ELF-1 (cell line): ENCODE measurements at regions not wholly inside any gene's neighbourhood (a gene's known extent, or its start where the extent isn't known, plus 50 kb on each side); places are given as distances from the start of the nearest gene placed in this dataset.
"Not testable (repeated sequence)": the region's sequence is repeated elsewhere in the genome, so short reads cannot be mapped to it uniquely, and the experiment has no call there.

Source experiments
- DNase-seq: peaks from one replicate; pipeline ENCODE4 v3.0.0-alpha.2; 2016; ENCODE audit warnings: low read depth, low spot score

DNA sequence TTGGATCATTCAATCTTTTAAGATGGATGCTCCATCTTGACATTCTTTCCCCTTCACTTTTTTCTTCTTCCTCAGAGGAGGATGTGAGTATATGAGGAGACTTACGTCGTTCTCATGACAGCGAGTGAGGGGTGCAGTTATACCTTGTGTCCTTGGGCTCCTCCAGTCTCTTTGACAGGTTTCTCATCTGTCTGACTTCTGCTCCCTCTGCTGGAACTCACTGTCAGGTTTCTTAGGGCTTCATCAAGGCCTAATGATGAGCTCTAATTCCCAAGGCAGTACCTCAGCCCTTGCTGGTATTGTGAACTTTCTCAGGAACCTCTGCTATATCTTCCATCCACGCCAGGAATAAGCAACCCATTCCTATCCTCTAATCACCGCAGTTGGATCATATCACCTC is 237.8 kb upstream of the ADGRL3 start:
- DNase-seq = no peak

- DNase-seq = no peak
Observed at GRCh38 chr4:60981534-60981933, 218.6 kb upstream of the ADGRL3 start.

GRCh38 chr4:60989141-60989540 is 211.0 kb upstream of the ADGRL3 start:
- no peak for DNase-seq

GRCh38 chr4:60992037-60992436 is 208.1 kb upstream of the ADGRL3 start:
- no peak for DNase-seq

DNA sequence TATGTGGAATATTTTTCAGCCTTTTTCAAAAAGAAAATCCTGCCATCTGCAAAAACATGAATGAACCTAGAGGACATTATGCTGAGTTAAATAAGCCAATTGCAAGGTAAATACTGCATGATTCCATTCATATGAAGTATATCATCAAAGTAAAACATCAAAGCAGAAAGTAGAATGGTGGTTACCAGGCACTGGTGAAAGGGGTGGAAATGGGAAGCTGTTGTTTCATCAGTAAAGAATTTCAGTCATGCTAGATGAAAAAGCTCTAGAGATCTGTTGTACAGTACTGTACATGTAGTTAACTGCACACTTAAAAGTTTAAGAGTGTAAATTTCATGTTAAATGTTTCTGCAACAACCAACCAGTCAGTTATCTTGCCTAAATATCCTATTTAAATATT is 196.8 kb upstream of the ADGRL3 start:
- no peak for DNase-seq

DNA sequence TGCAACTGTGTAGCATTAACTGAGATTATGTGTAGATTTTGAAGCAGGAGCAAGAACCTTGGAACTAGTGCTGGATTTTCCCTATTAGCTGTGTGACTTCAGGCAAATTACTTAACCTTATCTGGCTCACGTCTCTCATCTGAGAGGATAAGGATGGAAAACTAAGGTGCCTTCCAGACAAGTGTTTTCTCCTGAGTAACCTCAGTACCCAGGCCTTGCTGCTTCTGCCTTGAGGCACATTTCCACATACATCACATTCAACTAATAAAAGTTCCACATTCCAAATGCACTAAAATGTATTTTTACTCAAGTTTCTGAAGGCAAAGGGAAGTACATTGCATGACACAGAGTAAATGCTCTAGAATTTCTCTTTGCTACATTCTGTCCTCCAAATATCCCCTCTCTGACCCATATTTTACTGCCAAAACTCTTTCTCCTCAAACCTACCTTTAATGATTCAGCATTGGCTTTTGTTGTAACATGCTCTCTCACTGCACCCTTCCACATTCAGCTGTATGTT is 195.4 kb upstream of the ADGRL3 start:
- DNase-seq = no peak

DNA sequence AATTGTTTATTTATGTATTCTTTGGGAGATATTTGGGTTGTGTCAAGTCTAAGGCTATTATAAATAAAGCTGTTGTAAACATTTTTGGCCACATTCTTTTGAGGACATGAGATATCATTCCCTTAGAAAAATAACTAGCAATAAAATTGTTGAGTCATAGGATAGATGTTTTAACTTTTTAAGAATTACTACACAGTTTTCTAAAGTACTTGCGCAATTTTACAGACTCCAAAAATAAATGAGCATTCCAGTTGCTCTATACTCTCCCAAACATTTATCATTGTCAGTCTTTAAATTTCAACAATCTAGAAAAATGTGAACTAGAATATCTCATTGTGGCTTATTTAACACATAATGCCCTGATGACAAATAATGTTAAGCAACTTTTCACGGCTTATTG is 189.1 kb upstream of the ADGRL3 start:
- no peak for DNase-seq

GRCh38 chr4:61011936-61012335 is 188.2 kb upstream of the ADGRL3 start:
- not testable (repeated sequence) for DNase-seq

DNA sequence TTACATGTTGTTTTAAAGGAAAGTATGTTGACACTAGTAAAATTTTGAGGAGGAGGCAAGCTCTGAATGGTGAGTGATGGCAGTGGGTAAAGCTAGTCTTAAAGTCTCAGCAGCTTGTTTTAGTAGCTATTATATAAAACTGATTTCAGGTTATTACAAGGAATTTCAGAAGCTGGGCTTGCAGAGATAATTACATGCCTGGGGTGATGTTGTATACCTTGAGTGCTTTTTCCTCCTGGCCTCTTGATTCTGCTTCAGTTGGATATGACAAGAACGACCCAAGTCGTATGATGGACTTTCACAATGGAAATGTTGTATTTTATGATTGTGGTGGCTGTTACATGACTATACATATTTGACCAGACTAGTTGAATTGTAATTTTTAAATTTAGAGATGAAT is 175.5 kb upstream of the ADGRL3 start:
- no peak for DNase-seq

- DNase-seq = no peak
Observed at GRCh38 chr4:61027939-61028338, 172.2 kb upstream of the ADGRL3 start.

DNA sequence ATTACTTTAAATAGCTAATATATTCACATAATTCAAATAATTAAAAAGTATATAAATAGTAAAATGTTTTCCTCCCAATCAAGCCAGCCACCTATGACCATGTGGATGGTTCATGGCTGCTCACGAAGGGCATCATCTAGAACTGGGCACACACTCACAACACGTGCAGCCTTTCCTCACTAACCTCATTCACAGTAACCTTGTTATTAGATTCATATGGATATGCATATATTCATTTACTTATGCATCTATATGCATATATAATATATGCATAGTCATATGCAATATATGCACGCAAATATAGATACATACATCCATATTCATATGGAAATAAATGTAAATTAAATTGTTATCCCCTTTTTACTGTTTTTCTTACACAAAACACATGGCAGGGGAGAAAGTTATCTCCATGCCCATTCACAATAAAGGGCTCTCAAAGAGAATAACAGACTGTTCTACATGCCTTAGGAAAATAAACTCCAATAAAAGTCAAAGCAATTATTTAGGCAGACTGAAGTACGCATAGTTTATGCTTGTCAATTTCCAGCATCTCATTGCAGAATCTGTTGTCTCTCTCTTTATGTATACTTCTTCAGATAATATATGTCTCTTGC is 163.9 kb upstream of the ADGRL3 start:
- DNase-seq = no peak

- DNase-seq = no peak
Observed at GRCh38 chr4:61041527-61041926, 158.6 kb upstream of the ADGRL3 start.

- no peak for DNase-seq
Observed at GRCh38 chr4:61044837-61045236, 155.3 kb upstream of the ADGRL3 start.

- no peak for DNase-seq
Observed at GRCh38 chr4:61049018-61049417, 151.1 kb upstream of the ADGRL3 start.

DNA sequence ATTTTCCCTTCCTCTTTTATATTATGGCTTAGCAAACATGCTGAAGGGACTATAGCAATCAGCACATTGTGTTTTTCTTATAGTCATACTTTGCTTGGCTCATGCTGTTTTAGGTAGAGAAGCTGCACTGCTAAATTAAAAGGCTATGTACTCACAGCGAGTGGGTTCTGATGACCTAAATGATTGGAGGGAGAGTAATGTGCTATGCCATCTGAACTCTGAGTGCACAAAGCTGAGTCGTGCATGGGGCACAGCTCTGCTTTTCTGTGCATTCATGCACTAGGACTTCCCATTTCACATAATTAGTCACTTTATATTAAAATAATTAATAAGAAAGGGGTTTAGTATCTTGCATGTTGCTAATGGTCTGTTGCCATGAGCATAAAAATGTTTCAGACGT is 132.7 kb upstream of the ADGRL3 start:
- no peak for DNase-seq

DNA sequence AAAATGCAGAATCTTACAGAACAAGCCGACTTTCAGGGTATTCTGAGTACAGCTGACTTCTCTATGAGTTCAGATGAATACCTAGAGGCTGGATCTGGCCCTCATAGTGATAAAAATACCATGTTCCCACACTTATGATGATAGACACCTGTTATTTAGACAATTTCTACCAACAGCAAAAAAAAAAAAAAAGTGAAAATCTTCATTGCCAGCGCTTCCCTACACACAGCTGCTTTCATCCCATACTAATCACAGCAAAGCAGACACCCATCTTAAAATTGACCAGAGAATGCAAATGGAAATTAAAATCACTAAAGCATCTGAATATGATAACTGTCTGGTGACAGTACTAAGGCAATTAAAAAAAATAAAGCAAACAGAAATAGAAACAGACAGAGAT is 132.1 kb upstream of the ADGRL3 start:
- DNase-seq = no peak

DNA sequence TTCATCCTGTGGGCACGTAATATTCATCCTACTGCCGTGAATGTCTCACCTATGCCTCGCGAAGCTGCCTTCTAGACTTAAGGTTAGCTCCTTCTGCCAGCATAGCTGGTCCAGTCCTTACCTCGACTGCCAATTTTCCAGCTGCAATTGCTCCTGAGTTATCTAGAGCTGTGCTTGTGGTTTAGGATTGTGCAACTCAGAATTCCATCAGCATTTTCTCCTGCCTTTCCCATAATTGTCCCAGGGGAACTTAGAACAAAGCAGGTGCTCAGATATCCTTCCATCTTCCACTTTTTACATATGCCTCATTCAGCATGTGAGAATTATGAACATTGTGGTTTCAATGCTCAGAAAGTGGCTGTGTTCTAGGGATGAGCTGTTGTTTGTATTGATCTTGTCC is 131.4 kb upstream of the ADGRL3 start:
- DNase-seq = no peak

DNA sequence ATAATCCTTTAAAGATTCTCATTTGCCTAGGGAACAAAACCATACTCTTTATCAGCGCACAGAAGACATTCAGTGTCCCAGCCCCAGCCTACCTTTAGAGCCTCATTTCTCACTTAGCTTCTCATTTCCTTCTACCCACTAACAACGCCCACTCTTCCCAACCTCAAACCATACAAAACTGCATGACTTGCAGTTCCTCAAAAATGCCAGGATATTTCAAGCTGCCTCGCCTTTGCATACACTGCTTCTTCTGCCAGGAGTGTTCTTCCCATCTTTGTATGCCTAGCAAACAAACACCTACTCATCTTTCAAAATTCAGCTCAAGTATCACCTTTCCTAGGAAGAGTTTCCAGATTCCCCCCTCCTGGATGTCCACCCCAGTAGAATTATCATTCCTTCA is 129.9 kb upstream of the ADGRL3 start:
- no peak for DNase-seq

- no peak for DNase-seq
Observed at GRCh38 chr4:61079427-61079826, 120.7 kb upstream of the ADGRL3 start.

GRCh38 chr4:61079976-61080375 is 120.2 kb upstream of the ADGRL3 start:
- no peak for DNase-seq

- no peak for DNase-seq
Observed at GRCh38 chr4:61085534-61085933, 114.6 kb upstream of the ADGRL3 start.

DNA sequence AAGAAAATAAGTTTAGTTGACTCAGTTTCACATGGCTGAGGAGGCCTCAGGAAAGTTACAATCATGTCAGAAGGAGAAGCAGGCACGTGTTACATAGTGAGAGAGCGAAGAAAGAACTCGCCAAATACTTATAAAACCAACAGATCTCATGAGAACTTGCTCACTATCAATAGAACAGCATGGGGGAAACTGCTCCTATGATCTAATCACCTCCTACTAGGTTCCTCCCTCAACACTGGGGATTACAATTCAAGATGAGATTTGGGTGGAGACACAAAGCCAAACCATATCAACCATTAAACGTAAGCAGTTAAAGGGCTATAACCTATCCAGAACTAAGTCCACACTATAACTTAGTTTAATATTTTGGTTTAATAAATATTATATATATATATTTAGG is 113.8 kb upstream of the ADGRL3 start:
- DNase-seq = no peak

- DNase-seq = no peak
Observed at GRCh38 chr4:61086979-61087378, 113.1 kb upstream of the ADGRL3 start.
